HG03432 (cell line): ENCODE measurements at regions not wholly inside any gene's neighbourhood (a gene's known extent, or its start where the extent isn't known, plus 50 kb on each side); places are given as distances from the start of the nearest gene placed in this dataset.

ENCODE experiments used
- ATAC-seq: cut with Tn5 transposase; IDR thresholded peaks from one replicate; pipeline ENCODE4 v1.9.1; 2021; ENCODE audit warnings: mild to moderate bottlenecking, moderate library complexity; ENCODE audit not compliant: unreplicated experiment

GRCh38 chr16:86414991-86415740 lies 95.2 kb upstream of the FOXF1 start:
- no peak for ATAC-seq

DNA sequence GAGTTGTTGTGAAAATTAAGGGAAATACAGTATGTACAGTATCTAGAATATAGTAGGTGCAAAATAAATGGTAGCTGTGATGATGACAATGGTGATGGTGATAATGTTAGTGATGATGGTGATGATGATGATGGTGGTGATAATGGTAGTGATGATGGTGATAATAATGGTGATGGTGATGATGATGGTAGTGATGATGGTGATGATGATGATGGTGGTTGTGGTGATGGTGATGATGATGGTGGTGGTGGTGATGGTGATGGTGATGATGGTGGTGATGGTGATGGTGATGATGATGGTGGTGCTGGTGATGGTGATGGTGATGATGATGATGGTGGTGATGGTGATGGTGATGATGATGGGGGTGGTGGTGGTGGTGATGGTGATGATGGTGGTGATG lies 91.3 kb upstream of the FOXF1 start:
- ATAC-seq = no peak

DNA sequence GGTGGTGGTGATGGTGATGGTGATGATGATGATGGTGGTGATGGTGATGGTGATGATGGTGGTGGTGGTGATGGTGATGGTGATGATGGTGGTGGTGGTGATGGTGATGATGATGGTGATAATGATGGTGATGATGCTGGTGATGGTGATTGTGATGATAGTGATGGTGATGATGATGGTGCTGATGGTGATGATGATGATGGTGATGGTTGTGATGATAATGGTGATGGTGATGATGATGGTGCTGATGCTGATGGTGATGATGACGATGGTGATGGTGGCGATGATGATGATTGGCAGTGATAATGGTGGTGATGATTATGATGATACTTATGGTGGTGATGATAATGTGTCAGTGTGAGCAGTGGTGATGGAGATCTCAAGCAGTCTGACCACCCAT lies 90.8 kb upstream of the FOXF1 start:
- ATAC-seq = no peak

DNA sequence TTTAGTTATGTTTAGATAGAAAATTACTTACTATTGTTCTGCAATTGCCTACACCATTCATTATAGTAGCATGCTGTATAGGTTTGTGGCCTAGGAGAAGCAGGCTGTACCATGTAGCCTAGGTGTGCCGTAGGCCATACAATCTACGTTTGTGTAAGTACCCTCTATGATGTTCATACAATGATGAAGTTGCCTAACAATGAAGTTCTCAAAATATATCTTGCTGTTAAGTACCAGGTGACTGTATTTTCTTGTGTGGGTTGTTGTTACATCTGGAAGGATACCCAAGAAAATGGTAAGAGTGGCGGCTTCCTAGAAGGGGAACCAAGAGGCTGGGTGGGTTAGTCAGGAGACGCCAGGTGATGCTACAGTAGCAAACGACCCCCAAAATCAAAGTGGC lies 88.3 kb upstream of the FOXF1 start:
- no peak for ATAC-seq

DNA sequence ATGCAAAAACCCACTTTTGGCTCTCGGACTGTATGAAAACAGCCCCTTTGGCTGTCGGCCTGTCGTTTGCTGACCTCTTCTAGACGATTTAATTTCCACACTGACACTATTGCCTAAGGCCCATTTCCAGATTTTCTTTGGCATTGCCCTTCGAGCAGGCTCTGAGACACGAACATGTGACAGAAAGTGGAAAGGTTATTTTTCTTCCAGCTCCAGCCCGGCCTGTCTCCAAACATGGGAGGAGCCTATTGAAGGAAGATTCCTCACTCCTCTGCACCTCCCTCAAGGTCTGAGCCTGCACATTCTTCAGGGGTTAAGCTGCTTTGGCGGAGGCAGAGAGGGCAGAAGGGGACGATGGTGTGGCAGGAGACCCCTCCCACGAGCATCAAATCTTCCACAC lies 85.9 kb upstream of the FOXF1 start:
- no peak for ATAC-seq

- ATAC-seq = no peak
Observed at GRCh38 chr16:86424985-86425384, 85.3 kb upstream of the FOXF1 start.

- no peak for ATAC-seq
Observed at GRCh38 chr16:86426063-86426642, 84.2 kb upstream of the FOXF1 start.

- ATAC-seq = no peak
Observed at GRCh38 chr16:86427433-86427851, 82.9 kb upstream of the FOXF1 start.

DNA sequence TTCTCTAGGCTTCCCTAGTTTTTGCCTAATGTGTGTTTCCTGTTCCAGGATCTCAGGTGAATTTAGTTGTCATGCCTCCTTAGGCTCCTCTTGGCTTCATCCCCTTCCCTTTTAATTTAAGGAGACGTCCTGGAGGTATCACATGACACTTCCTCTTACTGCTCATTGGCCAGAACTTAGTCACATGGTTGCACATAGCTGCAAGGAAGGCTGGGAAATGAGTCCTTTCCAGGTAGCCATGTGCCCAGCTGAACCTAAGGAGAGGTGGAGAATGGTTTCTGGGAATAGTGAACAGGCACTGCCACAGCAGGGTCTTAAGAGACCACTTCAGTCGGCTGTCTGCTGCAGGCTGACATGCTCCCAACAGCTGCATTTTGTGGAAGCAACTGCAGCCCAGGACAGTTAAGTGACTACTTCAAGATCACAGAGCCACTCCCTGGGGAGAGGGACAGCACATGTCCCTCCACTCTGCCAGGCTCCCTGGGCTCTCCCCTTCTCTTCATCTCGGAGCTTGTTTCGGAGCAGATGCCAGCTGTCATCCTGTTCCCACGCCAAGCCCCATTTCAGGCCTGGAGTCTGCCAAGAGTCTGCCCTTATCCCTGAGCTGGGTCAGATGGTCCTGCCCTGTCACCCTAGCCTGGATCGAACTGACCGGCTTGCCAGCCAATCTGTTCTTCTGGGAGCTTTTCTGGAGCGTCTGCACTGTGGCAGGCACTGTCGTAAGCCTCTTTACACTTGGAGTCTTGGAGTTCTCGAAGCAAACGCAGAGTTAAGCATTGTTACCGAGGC lies 81.4 kb upstream of the FOXF1 start:
- no peak for ATAC-seq

DNA sequence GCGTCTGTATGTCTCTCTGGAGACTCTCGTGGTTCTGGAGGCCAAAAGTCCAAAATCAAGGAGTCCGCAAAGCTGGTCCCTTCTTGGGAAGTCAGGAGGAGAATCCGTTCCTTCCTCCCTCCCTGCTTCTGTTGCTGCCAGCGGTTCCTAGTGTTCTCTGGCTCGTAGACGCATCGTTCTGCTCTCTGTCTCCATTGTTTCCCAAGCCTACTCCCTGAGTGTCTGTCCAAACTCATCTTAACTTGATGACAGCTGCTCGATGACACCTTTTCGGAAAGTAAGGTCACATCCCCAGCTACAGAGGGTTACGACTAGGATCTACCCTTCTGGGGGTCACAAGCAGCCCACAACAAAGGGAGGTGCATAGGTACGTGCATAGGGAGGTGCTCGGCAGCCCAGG lies 80.7 kb upstream of the FOXF1 start:
- ATAC-seq = no peak

- ATAC-seq = no peak
Observed at GRCh38 chr16:86430814-86431213, 79.5 kb upstream of the FOXF1 start.

- ATAC-seq = no peak
Observed at GRCh38 chr16:86431540-86431939, 78.8 kb upstream of the FOXF1 start.

- ATAC-seq = no peak
Observed at GRCh38 chr16:86432048-86432447, 78.3 kb upstream of the FOXF1 start.

- ATAC-seq = no peak
Observed at GRCh38 chr16:86432691-86433090, 77.6 kb upstream of the FOXF1 start.

DNA sequence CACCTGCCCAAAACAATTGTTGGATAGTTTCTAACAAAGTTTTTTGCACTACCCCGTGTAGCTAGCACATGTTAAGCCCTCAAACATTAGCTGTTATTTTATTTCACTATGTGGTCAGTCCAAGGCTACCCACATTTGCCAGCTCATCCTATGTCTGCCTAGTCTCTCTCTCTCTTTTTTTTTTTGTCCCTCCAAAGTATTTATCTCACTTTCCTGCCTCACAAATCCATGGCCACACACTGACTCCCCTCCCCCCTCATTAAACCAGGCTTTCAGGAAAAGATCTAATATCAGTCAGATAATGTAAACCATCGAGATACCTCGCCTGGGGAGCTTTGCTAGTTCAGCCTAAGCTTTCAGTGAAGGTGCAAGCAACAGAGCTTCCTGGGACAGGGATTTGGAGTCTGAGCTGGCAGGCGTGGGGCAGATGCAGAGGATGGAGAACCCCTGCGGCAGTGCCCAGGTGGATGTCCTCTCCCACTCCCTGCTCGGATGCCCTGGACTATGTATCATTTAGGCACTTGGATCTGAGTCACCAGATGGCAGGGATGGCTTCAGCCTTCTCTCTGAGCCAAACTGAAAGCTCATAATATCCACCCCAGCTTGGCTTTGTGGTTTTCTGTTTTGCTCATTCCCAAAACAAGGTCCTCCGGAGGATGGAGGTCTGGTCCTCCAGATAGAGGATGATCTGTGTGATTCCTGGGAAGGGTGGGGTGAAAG lies 73.7 kb upstream of the FOXF1 start:
- no peak for ATAC-seq

- no peak for ATAC-seq
Observed at GRCh38 chr16:86437348-86437747, 73.0 kb upstream of the FOXF1 start.

DNA sequence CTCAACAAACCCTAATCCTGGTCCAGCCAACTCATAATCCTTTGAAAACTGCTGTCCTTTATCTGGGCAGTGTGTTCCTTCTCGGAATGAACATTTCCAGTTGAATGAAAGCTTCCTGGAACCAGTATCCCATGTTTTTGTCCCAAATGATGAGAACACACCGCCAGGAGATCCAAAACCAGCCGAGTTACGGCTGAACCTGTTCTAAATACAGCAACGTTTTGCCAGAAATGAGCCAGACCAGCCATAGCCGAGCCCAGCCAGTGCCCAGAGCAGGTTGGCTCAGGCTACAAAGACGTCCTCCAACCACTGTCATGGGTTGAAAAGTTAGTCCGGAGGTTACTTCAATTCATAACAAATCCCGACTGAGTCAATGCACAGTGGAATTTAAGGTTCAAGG lies 67.6 kb upstream of the FOXF1 start:
- no peak for ATAC-seq

DNA sequence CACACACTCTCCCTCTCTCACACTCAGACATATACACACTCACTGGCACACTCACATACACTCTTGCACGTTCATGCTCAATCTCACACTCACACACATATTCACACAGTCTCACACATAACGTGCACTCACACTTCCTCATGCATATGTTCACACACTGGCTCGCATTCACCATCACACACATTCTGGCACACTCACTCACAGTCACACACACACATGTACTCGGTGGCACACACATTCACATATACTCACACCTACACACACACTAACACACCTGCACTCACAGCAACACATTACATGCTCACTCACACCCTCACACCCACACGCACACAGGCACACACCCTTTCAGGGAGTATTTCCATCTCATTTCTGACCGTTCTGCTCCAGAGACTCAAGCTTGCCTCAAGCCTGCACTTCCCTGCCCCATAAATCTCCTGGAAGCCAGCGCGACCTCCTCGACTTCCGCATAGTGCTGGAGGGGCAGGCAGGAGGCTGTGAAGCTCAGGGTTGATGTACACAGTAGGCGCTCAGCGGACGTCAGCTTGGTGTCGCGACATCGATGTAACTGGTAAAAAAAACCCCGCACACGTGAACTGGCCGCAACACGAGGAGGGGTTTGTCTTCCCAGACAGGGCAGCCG lies 66.7 kb upstream of the FOXF1 start:
- no peak for ATAC-seq

GRCh38 chr16:86444261-86444660 lies 66.1 kb upstream of the FOXF1 start:
- no peak for ATAC-seq

DNA sequence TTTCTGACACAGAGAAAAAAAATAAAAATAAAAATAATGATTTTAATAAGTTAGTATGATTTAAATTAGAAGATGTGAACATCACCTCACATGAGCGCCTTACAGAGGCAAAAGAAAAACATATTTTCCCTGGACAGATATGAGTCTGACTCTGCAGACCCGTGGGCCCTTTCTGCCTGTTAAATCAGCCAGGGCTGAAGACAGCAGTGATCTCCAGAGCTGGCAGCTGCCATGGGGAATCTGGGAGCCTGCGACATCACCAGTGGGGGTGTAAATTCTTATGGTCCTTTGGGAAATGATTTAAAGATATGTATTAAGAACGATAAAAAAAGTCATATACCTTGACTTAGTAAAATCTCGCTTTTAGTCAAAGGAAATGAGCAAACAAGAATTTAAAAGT lies 65.7 kb upstream of the FOXF1 start:
- ATAC-seq = no peak

- no peak for ATAC-seq
Observed at GRCh38 chr16:86446279-86446678, 64.0 kb upstream of the FOXF1 start.
